Liver (tissue), 8 donors: ENCODE measurements at regions not wholly inside any gene's neighbourhood (a gene's known extent, or its start where the extent isn't known, plus 50 kb on each side); places are given as distances from the start of the nearest gene placed in this dataset.

Source experiments
- DNase-seq: peaks from one replicate; pipeline ENCODE4 v3.0.0-alpha.2; 2017; ENCODE audit warnings: low spot score
- H3K27ac ChIP-seq, 2 donors: one replicate each; pipeline ENCODE4 v1.7.0; 2013; ENCODE audit warnings: inconsistent platforms in 2 of 2, low read length in 2 of 2, control low read depth in 1 of 2, low read depth in 1 of 2, mild to moderate bottlenecking in 1 of 2
- H3K27me3 ChIP-seq, 4 donors: one replicate each; pipeline versions ENCODE4 v1.6.1 to v1.7.0; 2013; ENCODE audit warnings: low read length in 3 of 4, inconsistent platforms in 1 of 4, mild to moderate bottlenecking in 1 of 4, moderate library complexity in 1 of 4; ENCODE audit not compliant: control insufficient read depth in 4 of 4, insufficient read depth in 4 of 4
- H3K36me3 ChIP-seq, 4 donors: one replicate each; pipeline versions ENCODE4 v1.6.1 to v1.7.0; 2013; ENCODE audit warnings: low read length in 3 of 4, mild to moderate bottlenecking in 3 of 4, low read depth in 1 of 4, moderate library complexity in 1 of 4; ENCODE audit not compliant: control insufficient read depth in 4 of 4, insufficient read depth in 3 of 4
- H3K4me1 ChIP-seq, 4 donors: one replicate each; pipeline versions ENCODE4 v1.6.1 to v1.7.0; 2013; ENCODE audit warnings: low read length in 3 of 4, mild to moderate bottlenecking in 3 of 4, moderate library complexity in 1 of 4; ENCODE audit not compliant: control insufficient read depth in 4 of 4, insufficient read depth in 4 of 4
- H3K4me3 ChIP-seq, 3 donors: one replicate each; pipeline versions ENCODE4 v1.6.1 to v1.7.0; 2013; ENCODE audit warnings: low read length in 3 of 3, control low read depth in 1 of 3, low read depth in 1 of 3, mild to moderate bottlenecking in 1 of 3
- H3K9ac ChIP-seq, 2 donors: one replicate each; pipeline ENCODE4 v1.7.0; 2013; ENCODE audit warnings: low read length in 2 of 2, mild to moderate bottlenecking in 2 of 2, moderate library complexity in 2 of 2, control low read depth in 1 of 2, low read depth in 1 of 2
- H3K9me3 ChIP-seq, 4 donors: one replicate each; pipeline versions ENCODE4 v1.6.1 to v1.7.0; 2013; ENCODE audit warnings: low read length in 3 of 4; ENCODE audit not compliant: control insufficient read depth in 4 of 4
- ATF3 ChIP-seq: IDR thresholded peaks from 2 replicates; pipeline ENCODE4 v1.6.1; 2016; ENCODE audit warnings: antibody characterized with exemption
- EGR1 ChIP-seq, 2 donors: IDR thresholded peaks; 2 replicates each; pipeline ENCODE4 v1.6.1; 2016 to 2018; ENCODE audit warnings: antibody characterized with exemption in 2 of 2, low read depth in 2 of 2
- FOXA1 ChIP-seq: IDR thresholded peaks from 2 replicates; pipeline ENCODE4 v1.6.1; 2016; ENCODE audit warnings: antibody characterized with exemption
- FOXA2 ChIP-seq: IDR thresholded peaks from 2 replicates; pipeline ENCODE4 v1.6.1; 2016; ENCODE audit warnings: antibody characterized with exemption
- GABPA ChIP-seq, 2 donors: IDR thresholded peaks in 1 of 2; conservative IDR thresholded peaks in 1 of 2; 2 replicates each; pipeline ENCODE4 v1.6.1; 2016; ENCODE audit warnings: antibody characterized with exemption in 2 of 2, mild to moderate bottlenecking in 1 of 2, moderate library complexity in 1 of 2
- HNF4A ChIP-seq, 2 donors: conservative IDR thresholded peaks; 2 replicates each; pipeline ENCODE4 v1.6.1; 2016; ENCODE audit warnings: antibody characterized with exemption in 2 of 2, mild to moderate bottlenecking in 2 of 2
- HNF4G ChIP-seq: IDR thresholded peaks from 2 replicates; pipeline ENCODE4 v1.6.1; 2016; ENCODE audit warnings: antibody characterized with exemption
- JUND ChIP-seq, 2 donors: IDR thresholded peaks; 2 replicates each; pipeline ENCODE4 v1.6.1; 2016; ENCODE audit warnings: antibody characterized with exemption in 2 of 2
- MAX ChIP-seq: IDR thresholded peaks from 2 replicates; pipeline ENCODE4 v1.6.1; 2016; ENCODE audit warnings: antibody characterized with exemption
- NR2F2 ChIP-seq: IDR thresholded peaks from 2 replicates; pipeline ENCODE4 v1.6.1; 2016; ENCODE audit warnings: antibody characterized with exemption
- RAD21 ChIP-seq, 2 donors: IDR thresholded peaks; 2 replicates each; pipeline ENCODE4 v1.6.1; 2016; ENCODE audit warnings: antibody characterized with exemption in 2 of 2, mild to moderate bottlenecking in 2 of 2
- REST ChIP-seq: IDR thresholded peaks from 2 replicates; pipeline ENCODE4 v1.6.1; 2016; ENCODE audit warnings: antibody characterized with exemption, mild to moderate bottlenecking
- RXRA ChIP-seq, 2 donors: IDR thresholded peaks; 2 replicates each; pipeline ENCODE4 v1.6.1; 2017 to 2018; ENCODE audit warnings: antibody characterized with exemption in 2 of 2, mild to moderate bottlenecking in 1 of 2
- SP1 ChIP-seq: IDR thresholded peaks from 2 replicates; pipeline ENCODE4 v1.6.1; 2018; ENCODE audit warnings: antibody characterized with exemption, mild to moderate bottlenecking
- TAF1 ChIP-seq: conservative IDR thresholded peaks from 2 replicates; pipeline ENCODE4 v1.6.1; 2016; ENCODE audit warnings: antibody characterized with exemption, mild to moderate bottlenecking
- YY1 ChIP-seq: IDR thresholded peaks from 2 replicates; pipeline ENCODE4 v1.6.1; 2016; ENCODE audit warnings: antibody characterized with exemption, mild to moderate bottlenecking
- ZBTB33 ChIP-seq: IDR thresholded peaks from 2 replicates; pipeline ENCODE4 v1.6.1; 2016; ENCODE audit warnings: antibody characterized with exemption
- WGBS: extraction: QIAGEN DNeasy Blood & Tissue Kit; methylation state at CpG from one replicate; pipeline ENCODE4 v1.1.7; 2013; 5-methylcytosine and 5-hydroxymethylcytosine counted together
- TF ChIP-seq, protein P1 (sequence below): fragments of 150-350 bp; IDR thresholded peaks from 2 replicates; pipeline ENCODE4 v1.5.1; 2017; ENCODE audit warnings: improper control_type of control experiment, low read depth, low read length; ENCODE audit not compliant: missing input control
- donor health status: healthy.
- donor health status: healthy.
- donor health status: healthy.
- donor health status: healthy.
- donor health status: healthy.

GRCh38 chr5:87787086-87787485 lies 374.4 kb upstream of the CCNH start (continued):
- TF ChIP-seq MAX (no peak), FOXA2 (no peak), YY1 (no peak), NR2F2 (no peak), RXRA (IDR thresholded peaks at IDR 0.05) (no peak), EGR1 (IDR thresholded peaks at IDR 0.05; ENCODE audit: low read depth in 2 of 2) (no peak), RAD21 (IDR thresholded peaks at IDR 0.05) (no peak), FOXA1 (no peak), GABPA (IDR thresholded peaks at IDR 0.05 in 1 of 2, conservative IDR thresholded peaks at IDR 0.05 in 1 of 2) (no peak)

DNA sequence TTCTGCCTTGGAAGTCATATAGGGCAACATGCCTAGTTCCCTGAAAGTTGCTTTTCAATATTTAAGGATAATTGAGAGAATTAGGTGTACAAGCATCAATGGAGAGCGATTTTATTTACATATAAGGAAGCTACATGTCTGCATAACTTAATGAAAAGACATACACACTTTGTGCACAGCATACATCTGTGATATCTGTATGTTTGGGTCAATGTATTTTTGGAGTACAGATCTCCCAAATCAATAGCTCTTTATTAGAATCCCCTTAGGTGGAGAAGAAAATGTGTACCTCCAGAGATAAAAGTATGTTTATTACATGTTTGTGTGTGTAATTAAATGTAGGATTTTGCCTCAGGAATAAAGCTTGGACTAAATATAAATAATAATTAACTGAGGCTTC lies 373.7 kb upstream of the CCNH start:
- no peaks in the 10 kb centered on the region for H3K4me1 ChIP-seq
- 68% methylated on average over 1 of the region's 1 CpG for WGBS
- H3K27ac ChIP-seq = no peak overlapping the region
- H3K9ac ChIP-seq = no peak overlapping the region
- peaks cover 0 to 6% (median 0%) of the 10 kb centered on the region in 4 donors for H3K27me3 ChIP-seq
- no peaks in the 10 kb centered on the region for H3K36me3 ChIP-seq
- DNase-seq = no peak
- H3K9me3 ChIP-seq = no peaks in the 10 kb centered on the region
- no peak for TF ChIP-seq SP1
- TF ChIP-seq FOXA1 = no peak
- no peak for TF ChIP-seq EGR1 (IDR thresholded peaks at IDR 0.05; ENCODE audit: low read depth in 2 of 2)
- TF ChIP-seq NR2F2 = no peak
- no peak for TF ChIP-seq YY1
- no peak for TF ChIP-seq REST
- TF ChIP-seq GABPA (IDR thresholded peaks at IDR 0.05 in 1 of 2, conservative IDR thresholded peaks at IDR 0.05 in 1 of 2) = no peak
- no peak for TF ChIP-seq ZBTB33
- TF ChIP-seq, protein P1, sequence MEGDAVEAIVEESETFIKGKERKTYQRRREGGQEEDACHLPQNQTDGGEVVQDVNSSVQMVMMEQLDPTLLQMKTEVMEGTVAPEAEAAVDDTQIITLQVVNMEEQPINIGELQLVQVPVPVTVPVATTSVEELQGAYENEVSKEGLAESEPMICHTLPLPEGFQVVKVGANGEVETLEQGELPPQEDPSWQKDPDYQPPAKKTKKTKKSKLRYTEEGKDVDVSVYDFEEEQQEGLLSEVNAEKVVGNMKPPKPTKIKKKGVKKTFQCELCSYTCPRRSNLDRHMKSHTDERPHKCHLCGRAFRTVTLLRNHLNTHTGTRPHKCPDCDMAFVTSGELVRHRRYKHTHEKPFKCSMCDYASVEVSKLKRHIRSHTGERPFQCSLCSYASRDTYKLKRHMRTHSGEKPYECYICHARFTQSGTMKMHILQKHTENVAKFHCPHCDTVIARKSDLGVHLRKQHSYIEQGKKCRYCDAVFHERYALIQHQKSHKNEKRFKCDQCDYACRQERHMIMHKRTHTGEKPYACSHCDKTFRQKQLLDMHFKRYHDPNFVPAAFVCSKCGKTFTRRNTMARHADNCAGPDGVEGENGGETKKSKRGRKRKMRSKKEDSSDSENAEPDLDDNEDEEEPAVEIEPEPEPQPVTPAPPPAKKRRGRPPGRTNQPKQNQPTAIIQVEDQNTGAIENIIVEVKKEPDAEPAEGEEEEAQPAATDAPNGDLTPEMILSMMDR = no peak
- TF ChIP-seq HNF4G = no peak
- TF ChIP-seq ATF3 = no peak
- TF ChIP-seq TAF1 = no peak
- no peak for TF ChIP-seq RXRA (IDR thresholded peaks at IDR 0.05)
- no peak for TF ChIP-seq FOXA2
- no peak for TF ChIP-seq JUND (IDR thresholded peaks at IDR 0.05)
- TF ChIP-seq HNF4A (conservative IDR thresholded peaks at IDR 0.05) = no peak
- no peak for TF ChIP-seq MAX
- no peak overlapping the region for H3K4me3 ChIP-seq
